ENCODE measurements at regions not wholly inside any gene's neighbourhood (a gene's known extent, or its start where the extent isn't known, plus 50 kb on each side); places are given as distances from the start of the nearest gene placed in this dataset.

- no peak for DNase-seq
Observed at GRCh38 chr6:14804001-14804784, 441.7 kb upstream of the JARID2 start.

GRCh38 chr6:14804785-14805210, 441.1 kb upstream of the JARID2 start:
- no peak for DNase-seq

DNA sequence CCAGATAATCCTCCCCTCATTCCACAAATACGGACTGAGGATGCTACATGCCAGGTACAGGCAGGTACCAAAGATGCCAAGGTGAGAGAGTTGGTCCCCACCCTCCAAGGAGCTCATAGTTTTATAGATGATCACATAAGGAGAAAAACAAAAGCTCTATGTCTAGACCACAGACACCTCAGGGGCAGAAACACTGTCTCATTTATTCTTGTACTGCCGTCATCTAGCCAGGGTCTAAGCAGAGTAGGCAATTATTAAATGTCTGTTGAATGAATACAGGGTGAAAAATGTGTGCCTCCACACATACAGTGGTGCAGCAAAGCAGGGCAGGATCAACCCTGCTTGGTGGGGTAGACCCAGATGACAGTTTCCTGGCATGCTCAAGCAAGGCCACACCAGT, 439.8 kb upstream of the JARID2 start:
- DNase-seq = no peak

DNA sequence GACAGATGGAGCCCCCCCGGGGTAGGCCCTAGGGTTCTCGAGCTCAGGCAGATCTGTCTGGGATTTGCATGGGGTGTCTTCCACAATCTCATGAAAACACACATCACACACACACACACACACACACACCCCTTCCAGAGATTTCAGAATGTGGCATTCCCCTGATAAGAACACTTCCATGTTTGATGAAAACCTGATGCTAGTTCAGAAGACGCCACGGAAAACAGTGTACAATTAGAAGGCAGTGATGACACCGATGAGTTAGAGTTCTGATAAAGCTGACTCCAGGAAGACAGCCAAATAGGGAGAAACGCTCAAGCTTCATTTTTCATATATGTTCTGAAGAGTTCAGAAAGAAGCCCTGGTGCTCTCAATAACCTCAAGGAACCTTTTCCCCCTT, 438.7 kb upstream of the JARID2 start:
- no peak for DNase-seq

DNA sequence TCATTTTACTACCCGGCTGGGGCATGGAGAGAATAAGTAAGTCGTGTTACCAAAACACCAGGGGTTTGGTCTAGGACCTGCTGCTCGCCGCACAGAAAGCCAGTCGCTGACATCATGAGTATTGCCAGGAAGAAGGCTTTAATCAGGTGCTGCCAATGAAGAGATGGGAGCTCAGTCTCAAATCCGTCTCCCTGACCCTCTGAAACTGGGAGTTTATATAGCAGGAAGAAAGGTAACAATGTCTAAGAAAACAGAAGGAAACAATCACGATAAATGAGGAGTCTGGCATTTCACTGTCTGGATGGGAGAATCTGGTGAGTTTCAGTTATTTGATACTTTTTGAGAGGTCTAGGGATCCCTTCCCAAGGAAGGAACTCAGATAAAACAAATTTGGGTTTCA, 437.9 kb upstream of the JARID2 start:
- no peak for DNase-seq

GRCh38 chr6:14810021-14810420, 435.8 kb upstream of the JARID2 start:
- no peak for DNase-seq

GRCh38 chr6:14811775-14812428, 434.0 kb upstream of the JARID2 start:
- no peak for DNase-seq

GRCh38 chr6:14814016-14814415, 431.9 kb upstream of the JARID2 start:
- no peak for DNase-seq

DNA sequence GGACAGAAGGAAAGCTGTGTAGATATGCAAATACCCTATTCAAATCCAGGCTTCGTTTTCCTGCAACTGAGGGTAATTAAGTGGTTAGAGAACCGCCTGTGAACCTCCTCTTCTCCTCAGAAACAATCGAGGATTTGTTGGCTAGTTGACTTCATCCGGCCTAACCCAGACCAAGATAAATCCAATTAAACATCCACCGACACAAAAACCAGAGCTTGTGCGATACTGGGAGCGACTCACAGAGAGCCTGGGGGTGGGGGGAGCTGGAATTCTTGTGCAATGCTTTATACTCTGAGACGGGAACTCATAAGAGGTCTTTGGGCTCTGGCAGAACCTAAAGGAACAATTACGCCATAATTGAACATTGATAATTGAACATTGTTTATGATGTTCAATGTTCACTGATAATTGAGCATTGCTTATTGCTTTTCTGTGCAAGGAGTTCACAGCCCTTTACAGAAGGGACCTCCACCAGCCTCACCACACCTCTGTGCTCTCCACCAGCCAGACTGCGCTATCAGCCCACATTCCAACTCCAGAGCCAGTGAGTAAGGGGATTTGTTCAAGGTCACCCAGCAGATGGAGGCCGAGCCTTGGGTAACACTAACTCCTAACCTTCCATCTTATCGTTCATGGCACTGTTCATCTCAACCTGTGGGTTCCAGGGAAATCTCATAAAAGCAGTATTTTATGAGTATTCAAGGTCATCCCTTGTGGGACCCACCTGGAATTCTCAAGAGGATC, 429.6 kb upstream of the JARID2 start:
- no peak for DNase-seq

- DNase-seq = no peak
Observed at GRCh38 chr6:14817074-14817473, 428.8 kb upstream of the JARID2 start.

- DNase-seq = no peak
Observed at GRCh38 chr6:14818422-14818884, 427.4 kb upstream of the JARID2 start.

DNA sequence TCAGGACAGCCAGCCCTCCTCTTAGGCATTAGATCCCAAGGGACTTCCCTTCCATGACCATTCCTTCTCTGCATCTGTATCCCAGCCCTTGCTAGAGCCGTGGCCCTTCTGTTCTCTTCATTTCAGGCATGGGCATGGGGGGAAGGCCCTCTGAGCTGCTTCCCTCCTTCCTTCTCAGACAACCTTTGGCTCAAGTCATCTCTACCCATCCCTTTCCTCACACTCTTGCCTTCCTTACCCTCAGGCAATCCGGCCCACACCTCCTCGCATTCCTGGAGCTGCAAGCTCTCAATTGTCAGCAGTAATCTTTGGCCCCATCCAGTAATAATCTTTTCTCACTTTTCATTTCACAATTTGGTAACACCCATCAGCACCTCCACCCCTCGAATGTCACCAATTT, 426.9 kb upstream of the JARID2 start:
- no peak for DNase-seq

- no peak for DNase-seq
Observed at GRCh38 chr6:14819840-14820420, 425.9 kb upstream of the JARID2 start.

DNA sequence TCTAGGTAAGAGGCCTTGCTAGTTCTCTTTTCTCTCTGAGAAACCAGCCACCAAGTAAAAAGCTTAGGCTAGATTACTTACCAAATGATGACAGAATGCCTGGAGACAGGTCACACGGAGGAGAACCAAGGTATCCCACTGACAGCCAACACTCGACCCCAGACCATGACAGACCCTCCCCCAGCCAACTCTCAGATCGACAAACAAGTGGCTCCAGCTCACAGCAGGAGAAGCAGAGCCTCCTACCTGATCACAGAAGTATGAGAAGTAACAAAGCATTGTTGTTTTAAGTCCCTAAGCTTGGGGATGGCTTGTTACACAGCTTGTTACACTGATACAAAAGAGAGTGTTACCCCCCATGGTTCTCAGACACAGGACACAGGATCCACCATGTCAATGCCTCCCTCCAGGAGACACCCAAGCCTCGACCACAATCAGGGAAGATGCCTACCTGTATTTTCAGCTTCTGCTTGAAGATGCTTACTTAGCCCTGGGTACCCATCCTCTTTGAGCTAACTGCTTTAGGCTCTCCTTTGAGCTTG, 423.8 kb upstream of the JARID2 start:
- no peak for DNase-seq

DNA sequence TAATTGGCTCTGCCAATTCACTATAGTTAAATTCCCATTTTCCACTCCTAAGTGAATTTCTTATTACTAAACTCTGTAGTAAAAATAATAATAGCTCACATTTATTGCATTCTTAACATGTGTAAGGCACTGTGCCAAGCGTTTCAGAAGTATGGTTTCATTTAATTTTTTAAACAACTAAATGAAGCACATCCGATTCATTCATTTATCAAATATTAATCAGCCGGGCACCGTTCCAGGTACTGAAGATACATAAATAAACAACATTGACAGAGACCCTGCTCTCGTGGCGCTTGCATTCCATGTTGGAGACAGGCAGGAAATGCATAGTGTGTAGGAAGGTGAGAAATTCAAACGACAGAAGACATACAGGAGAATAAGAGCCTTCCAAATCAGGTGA, 423.2 kb upstream of the JARID2 start:
- DNase-seq = no peak

DNA sequence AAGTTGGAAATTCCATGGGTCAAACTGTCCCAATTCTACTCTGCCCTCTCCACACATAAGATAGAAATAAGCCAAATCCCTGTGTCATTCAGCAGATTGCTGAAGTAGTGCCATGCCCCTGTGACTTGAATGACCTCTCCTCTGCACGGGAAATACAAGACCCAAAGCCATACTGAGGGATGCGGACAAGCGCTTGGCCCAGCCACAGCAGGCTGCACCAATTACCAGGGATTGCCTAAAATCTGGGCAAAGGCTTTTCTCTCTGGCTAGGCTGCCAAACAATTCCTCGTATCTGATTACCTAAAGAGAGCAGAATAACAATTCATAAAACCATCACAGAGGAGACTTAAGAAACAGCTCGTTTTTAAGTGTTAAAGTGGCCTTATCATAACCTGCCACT, 421.8 kb upstream of the JARID2 start:
- no peak for DNase-seq

DNA sequence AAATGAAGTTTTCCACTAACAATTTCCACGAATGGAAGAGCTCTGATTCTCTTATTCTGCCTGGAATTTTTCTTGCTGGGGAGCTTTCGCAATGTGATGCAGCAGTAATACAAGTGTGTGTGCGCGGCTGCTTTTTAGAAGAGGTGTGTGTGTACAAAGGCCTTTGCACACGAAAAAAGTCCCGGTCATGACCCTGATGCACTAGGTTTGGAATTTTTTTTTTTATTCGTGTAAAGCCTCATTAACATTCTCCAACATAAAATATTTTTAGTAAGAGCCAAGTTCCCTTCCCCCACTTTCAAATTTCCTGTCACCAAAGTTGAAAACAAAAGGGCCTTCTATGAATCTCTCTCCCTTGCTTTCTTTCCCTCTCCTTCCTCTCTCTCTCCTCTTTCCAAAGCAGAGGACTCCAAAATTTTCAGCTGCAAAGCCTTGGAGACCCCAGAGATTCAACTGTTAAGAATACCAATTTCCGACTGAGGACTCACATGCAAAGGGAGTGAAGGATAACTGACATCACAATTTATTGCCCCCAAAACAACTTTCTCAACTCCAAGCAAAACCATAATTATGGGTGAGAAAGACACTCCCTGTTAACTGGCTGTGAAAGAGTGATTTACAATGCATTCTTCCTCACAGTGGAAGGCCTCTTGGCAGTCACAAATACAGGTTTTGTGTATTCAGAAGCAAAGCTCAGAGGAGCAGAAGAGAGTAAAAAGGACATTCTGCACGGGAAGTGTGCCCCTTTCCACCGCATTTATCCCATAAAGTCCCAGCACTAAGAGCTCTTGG, 421.2 kb upstream of the JARID2 start:
- DNase-seq = no peak

DNA sequence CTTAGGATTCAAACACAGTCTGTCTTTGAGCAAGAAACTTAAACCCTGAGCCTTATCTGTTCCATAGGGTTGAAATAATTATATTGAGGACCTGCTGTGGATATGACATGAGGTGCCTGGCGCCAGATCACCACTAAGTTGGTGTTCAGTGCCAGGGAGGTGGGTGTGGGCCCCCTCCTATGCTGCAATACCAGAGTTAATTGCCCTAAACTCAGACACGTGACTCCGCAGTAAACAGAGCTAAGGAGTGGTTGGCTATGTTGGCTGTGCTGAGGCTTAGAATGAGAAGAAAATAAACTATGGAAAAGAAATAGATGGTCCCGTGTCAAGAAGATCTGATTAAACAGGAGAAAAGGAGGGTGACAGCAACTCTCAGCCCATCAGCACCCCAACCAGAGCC, 419.4 kb upstream of the JARID2 start:
- DNase-seq = no peak

- DNase-seq = no peak
Observed at GRCh38 chr6:14827354-14827753, 418.5 kb upstream of the JARID2 start.

- no peak for DNase-seq
Observed at GRCh38 chr6:14828201-14828611, 417.7 kb upstream of the JARID2 start.

DNA sequence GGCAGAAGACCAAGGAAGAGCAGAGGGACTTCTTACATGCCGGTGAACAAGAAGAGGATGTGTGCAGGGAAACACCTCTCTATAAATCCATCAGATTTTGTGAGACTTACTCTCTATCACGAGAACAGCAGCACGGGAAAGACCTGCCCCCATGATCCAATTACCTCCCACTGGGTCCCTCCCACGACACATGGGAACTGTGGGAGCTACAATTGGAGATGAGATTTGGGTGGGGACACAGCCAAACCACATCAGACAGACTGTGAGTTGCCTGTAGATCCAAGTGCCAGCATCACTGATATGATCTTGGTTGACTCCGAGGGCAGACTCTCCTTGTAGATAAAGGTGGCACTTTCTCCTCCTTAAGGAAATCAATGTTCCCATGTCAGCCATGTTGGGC, 414.8 kb upstream of the JARID2 start:
- DNase-seq = no peak

- DNase-seq = no peak
Observed at GRCh38 chr6:14831937-14832336, 413.9 kb upstream of the JARID2 start.
